ENCODE measurements at regions not wholly inside any gene's neighbourhood (a gene's known extent, or its start where the extent isn't known, plus 50 kb on each side); places are given as distances from the start of the nearest gene placed in this dataset.
"Not testable (repeated sequence)": the region's sequence is repeated elsewhere in the genome, so short reads cannot be mapped to it uniquely, and the experiment has no call there.

DNA sequence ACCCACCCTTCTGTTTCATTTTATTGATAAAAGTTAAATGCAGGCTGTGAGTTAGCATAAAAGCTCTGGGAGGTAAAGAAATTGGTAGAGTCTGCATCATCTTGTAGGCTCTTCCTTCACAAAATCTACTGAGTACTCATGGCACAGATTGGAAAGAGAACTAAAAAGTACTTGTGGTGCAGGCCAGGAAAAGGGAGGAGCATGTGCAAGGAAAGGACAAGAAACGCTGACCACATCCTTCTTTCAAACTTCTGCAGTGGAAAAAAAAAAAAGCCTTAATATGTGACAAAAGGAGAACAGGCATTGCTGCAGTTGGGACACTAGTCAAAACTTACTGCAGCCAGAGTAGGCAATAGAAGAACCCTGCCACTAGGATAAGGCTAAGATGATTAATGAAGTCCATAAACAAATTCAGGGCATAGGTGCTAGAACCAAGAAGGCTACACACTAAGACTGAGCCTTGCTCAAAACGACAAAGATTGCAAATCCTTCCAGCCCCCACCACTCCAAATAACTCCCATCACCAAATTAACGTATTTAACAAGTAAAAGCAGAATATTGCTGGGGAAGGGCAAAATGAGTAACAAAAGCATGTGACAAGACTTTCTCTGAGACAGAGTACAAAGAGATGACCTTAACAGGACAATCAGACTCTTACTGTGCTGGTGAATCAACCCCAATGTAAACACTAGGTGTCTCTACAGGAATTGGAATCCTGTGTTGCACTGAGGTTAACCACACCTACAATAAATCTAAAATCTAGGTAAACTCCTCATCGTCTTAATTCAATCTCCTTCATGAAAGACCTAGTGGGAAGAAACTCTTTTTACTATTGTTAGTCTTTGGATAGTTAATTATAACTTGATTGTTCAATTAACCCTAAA is 1024.8 kb downstream of the TLE1 start:
- Histone ChIP-seq H3K36me3 (ENCODE audit: control insufficient read depth, insufficient read depth, low read length) (no peaks in the 10 kb centered on the region), H3K4me3 (ENCODE audit: low read depth, low read length) (no peak overlapping the region), H3K27me3 (ENCODE audit: control insufficient read depth, insufficient read depth, low read length) (no peaks in the 10 kb centered on the region)
- TF ChIP-seq, protein P1, sequence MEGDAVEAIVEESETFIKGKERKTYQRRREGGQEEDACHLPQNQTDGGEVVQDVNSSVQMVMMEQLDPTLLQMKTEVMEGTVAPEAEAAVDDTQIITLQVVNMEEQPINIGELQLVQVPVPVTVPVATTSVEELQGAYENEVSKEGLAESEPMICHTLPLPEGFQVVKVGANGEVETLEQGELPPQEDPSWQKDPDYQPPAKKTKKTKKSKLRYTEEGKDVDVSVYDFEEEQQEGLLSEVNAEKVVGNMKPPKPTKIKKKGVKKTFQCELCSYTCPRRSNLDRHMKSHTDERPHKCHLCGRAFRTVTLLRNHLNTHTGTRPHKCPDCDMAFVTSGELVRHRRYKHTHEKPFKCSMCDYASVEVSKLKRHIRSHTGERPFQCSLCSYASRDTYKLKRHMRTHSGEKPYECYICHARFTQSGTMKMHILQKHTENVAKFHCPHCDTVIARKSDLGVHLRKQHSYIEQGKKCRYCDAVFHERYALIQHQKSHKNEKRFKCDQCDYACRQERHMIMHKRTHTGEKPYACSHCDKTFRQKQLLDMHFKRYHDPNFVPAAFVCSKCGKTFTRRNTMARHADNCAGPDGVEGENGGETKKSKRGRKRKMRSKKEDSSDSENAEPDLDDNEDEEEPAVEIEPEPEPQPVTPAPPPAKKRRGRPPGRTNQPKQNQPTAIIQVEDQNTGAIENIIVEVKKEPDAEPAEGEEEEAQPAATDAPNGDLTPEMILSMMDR (IDR thresholded peaks at IDR 0.05; ENCODE audit: insufficient read depth, low read length, poor library complexity, severe bottlenecking), result no peak
- no peak for DNase-seq (ENCODE audit: low read depth)

GRCh38 chr9:80659751-80660150 is 1029.6 kb downstream of the TLE1 start:
- DNase-seq (ENCODE audit: low read depth); H3K36me3 ChIP-seq (ENCODE audit: control insufficient read depth, insufficient read depth, low read length); H3K27me3 ChIP-seq (ENCODE audit: control insufficient read depth, insufficient read depth, low read length); H3K4me3 ChIP-seq (ENCODE audit: low read depth, low read length): not testable (repeated sequence)

DNA sequence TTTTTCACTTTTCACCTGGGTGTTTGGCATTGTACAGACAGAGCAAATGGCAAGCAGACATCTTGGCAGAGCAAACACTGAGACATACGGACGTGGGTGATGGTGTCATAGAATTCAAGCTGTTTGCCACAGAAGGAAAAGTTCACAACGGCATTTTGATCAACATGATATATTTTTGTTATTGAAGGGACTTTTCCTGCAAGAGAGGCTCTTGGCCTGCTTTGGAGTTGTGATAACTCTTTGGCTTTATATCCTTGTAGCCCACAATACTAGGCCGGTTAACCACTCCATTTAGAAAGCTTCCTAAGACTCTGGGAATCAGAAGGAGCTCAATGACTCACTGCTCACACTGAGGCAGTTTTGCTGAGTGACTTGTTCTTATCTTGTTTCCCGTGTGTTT is 1038.3 kb downstream of the TLE1 start:
- TF ChIP-seq, protein P1 (IDR thresholded peaks at IDR 0.05; ENCODE audit: insufficient read depth, low read length, poor library complexity, severe bottlenecking), result no peak
- H3K36me3 ChIP-seq (ENCODE audit: control insufficient read depth, insufficient read depth, low read length), result no peaks in the 10 kb centered on the region
- no peak overlapping the region for H3K4me3 ChIP-seq (ENCODE audit: low read depth, low read length)
- no peaks in the 10 kb centered on the region for H3K27me3 ChIP-seq (ENCODE audit: control insufficient read depth, insufficient read depth, low read length)
- no peak for DNase-seq (ENCODE audit: low read depth)

- DNase-seq (ENCODE audit: low read depth), result no peak
- Histone ChIP-seq H3K36me3 (ENCODE audit: control insufficient read depth, insufficient read depth, low read length) (no peaks in the 10 kb centered on the region), H3K27me3 (ENCODE audit: control insufficient read depth, insufficient read depth, low read length) (no peaks in the 10 kb centered on the region), H3K4me3 (ENCODE audit: low read depth, low read length) (no peak overlapping the region)
- TF ChIP-seq, protein P1 (IDR thresholded peaks at IDR 0.05; ENCODE audit: insufficient read depth, low read length, poor library complexity, severe bottlenecking), result no peak
Measured at GRCh38 chr9:80649496-80649895, 1039.9 kb downstream of the TLE1 start.

DNA sequence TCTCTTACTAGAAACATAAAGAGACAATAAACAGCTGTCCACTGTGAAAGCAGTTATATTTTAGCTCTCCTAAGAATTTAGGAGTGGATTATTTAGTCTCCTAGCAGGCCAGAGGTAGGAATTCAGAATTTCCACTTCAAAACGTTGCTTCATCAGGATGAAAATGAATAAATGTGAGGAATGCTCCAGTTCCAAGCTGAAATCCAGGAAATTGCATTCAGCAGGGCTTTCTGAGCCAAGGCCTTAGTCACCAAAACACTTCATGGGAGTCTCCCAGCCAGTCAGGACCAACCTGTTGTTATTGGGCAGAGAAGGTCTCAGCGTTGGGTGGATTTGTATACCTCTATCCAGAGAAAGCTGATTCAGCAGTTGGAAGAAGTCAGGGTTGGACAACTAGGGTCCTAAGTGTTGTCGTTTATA is 1040.3 kb downstream of the TLE1 start:
- no peaks in the 10 kb centered on the region for H3K27me3 ChIP-seq (ENCODE audit: control insufficient read depth, insufficient read depth, low read length)
- H3K4me3 ChIP-seq (ENCODE audit: low read depth, low read length), result no peak overlapping the region
- TF ChIP-seq, protein P1 (IDR thresholded peaks at IDR 0.05; ENCODE audit: insufficient read depth, low read length, poor library complexity, severe bottlenecking), result no peak
- DNase-seq (ENCODE audit: low read depth), result no peak
- H3K36me3 ChIP-seq (ENCODE audit: control insufficient read depth, insufficient read depth, low read length), result no peaks in the 10 kb centered on the region

- Histone ChIP-seq H3K4me3 (ENCODE audit: low read depth, low read length) (no peak overlapping the region), H3K27me3 (ENCODE audit: control insufficient read depth, insufficient read depth, low read length) (no peaks in the 10 kb centered on the region), H3K36me3 (ENCODE audit: control insufficient read depth, insufficient read depth, low read length) (no peaks in the 10 kb centered on the region)
- no peak for DNase-seq (ENCODE audit: low read depth)
- TF ChIP-seq, protein P1 (IDR thresholded peaks at IDR 0.05; ENCODE audit: insufficient read depth, low read length, poor library complexity, severe bottlenecking), result no peak
Measured at GRCh38 chr9:80648336-80648735, 1041.0 kb downstream of the TLE1 start.

Measured in kidney epithelial cell (primary cell).